ENCODE measurements at regions not wholly inside any gene's neighbourhood (a gene's known extent, or its start where the extent isn't known, plus 50 kb on each side); places are given as distances from the start of the nearest gene placed in this dataset.

- Histone ChIP-seq H3K27ac (no peak overlapping the region), H3K4me1 (no peaks in the 10 kb centered on the region), H3K27me3 (no peaks in the 10 kb centered on the region), H3K36me3 (no peaks in the 10 kb centered on the region), H3K9me3 (no peaks in the 10 kb centered on the region), H3K4me3 (no peak overlapping the region)
- TF ChIP-seq CTCF (IDR thresholded peaks at IDR 0.05) = no peak
- DNase-seq (no peak), ATAC-seq (no peak)
- intact Hi-C loops (cut with DNase I) = no loop called here
Observed at GRCh38 chr18:28581521-28582071, 404.7 kb upstream of the CDH2 start.

GRCh38 chr18:28576941-28577340 is 400.0 kb upstream of the CDH2 start:
- intact Hi-C loops (cut with DNase I) = no loop called here
- Histone ChIP-seq H3K4me3 (no peak overlapping the region), H3K9me3 (no peaks in the 10 kb centered on the region), H3K4me1 (no peaks in the 10 kb centered on the region), H3K36me3 (no peaks in the 10 kb centered on the region), H3K27me3 (no peaks in the 10 kb centered on the region), H3K27ac (no peak overlapping the region)
- ATAC-seq = no peak
- no peak for DNase-seq
- no peak for TF ChIP-seq CTCF (IDR thresholded peaks at IDR 0.05)

DNA sequence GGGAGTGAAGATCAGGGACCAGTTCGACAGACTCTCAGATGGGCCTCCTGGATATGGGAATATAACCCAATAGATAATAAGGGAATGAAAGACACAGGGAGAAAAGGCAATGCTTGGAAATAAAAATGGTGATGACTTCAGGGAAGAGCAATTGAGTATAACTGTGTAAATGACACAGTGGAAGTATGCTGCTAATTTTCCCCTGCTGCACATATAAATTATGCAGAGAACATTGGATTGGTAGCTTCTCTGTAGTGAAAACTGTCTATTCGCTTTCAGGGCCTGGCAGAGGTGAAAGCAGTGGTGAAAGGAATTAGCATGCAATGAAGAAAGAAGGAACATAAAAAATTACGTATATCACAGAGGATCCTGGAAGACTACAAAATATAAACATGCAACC is 398.2 kb upstream of the CDH2 start:
- no peak for DNase-seq
- ATAC-seq = no peak
- H3K9me3 ChIP-seq = no peaks in the 10 kb centered on the region
- H3K4me3 ChIP-seq = no peak overlapping the region
- intact Hi-C loops (cut with DNase I) = no loop called here
- H3K4me1 ChIP-seq = no peaks in the 10 kb centered on the region
- TF ChIP-seq CTCF (IDR thresholded peaks at IDR 0.05) = no peak
- no peaks in the 10 kb centered on the region for H3K27me3 ChIP-seq
- no peaks in the 10 kb centered on the region for H3K36me3 ChIP-seq
- H3K27ac ChIP-seq = no peak overlapping the region

- intact Hi-C loops (cut with DNase I) = no loop called here
- DNase-seq = no peak
- Histone ChIP-seq H3K27ac (no peak overlapping the region), H3K9me3 (no peaks in the 10 kb centered on the region), H3K4me1 (no peaks in the 10 kb centered on the region), H3K36me3 (no peaks in the 10 kb centered on the region), H3K27me3 (no peaks in the 10 kb centered on the region), H3K4me3 (no peak overlapping the region)
- TF ChIP-seq CTCF (IDR thresholded peaks at IDR 0.05) = no peak
- no peak for ATAC-seq
Observed at GRCh38 chr18:28574175-28574574, 397.2 kb upstream of the CDH2 start.

DNA sequence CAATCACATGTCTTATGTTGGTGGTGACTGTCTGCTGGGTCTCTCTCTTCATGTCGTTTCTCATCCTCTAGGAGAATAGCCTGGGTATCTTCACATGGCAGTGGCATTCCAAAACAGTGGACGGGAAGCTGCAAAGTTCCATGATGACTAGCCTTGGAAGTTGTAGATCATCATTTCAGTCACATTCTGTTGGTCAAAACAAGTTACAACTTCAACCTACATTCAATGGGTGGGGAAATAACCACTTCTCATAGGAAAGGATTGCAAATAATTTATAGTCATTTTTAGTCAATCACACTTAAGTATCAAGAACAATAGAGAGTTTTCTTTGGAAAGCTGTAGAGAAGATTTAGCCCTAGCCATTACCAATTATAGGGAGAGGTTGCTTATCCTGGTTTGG is 395.0 kb upstream of the CDH2 start:
- Histone ChIP-seq H3K4me1 (no peaks in the 10 kb centered on the region), H3K27me3 (no peaks in the 10 kb centered on the region), H3K9me3 (no peaks in the 10 kb centered on the region), H3K4me3 (no peak overlapping the region), H3K27ac (no peak overlapping the region), H3K36me3 (no peaks in the 10 kb centered on the region)
- intact Hi-C loops (cut with DNase I) = no loop called here
- DNase-seq = no peak
- no peak for TF ChIP-seq CTCF (IDR thresholded peaks at IDR 0.05)
- no peak for ATAC-seq

GRCh38 chr18:28560331-28560730 is 383.4 kb upstream of the CDH2 start:
- intact Hi-C loops (cut with DNase I) = no loop called here
- no peak for DNase-seq
- no peak for TF ChIP-seq CTCF (IDR thresholded peaks at IDR 0.05)
- no peak overlapping the region for H3K27ac ChIP-seq
- no peak for ATAC-seq
- H3K4me3 ChIP-seq = no peak overlapping the region
- H3K4me1 ChIP-seq = no peaks in the 10 kb centered on the region
- H3K36me3 ChIP-seq = no peaks in the 10 kb centered on the region
- no peaks in the 10 kb centered on the region for H3K9me3 ChIP-seq
- H3K27me3 ChIP-seq = no peaks in the 10 kb centered on the region

Data from upper lobe of right lung (tissue), 1 donor.